CD14-positive monocyte (primary cell): ENCODE measurements at regions not wholly inside any gene's neighbourhood (a gene's known extent, or its start where the extent isn't known, plus 50 kb on each side); places are given as distances from the start of the nearest gene placed in this dataset.

Experiments
- DNase-seq, 3 donors: peaks; one replicate each; pipeline ENCODE4 v3.0.0-alpha.2; 2011 to 2022
- H2AFZ ChIP-seq: 2 replicates; pipeline ENCODE4 v1.6.0; 2012; ENCODE audit warnings: mild to moderate bottlenecking, low read depth, low read length, inconsistent platforms; ENCODE audit not compliant: insufficient read depth, poor library complexity, severe bottlenecking
- H3K27ac ChIP-seq, 2 donors: 1 replicate in 1 of 2; 2 replicates in 1 of 2; pipeline ENCODE4 v1.5.1; 2012 to 2013; ENCODE audit warnings: low read length in 2 of 2, control low read depth in 1 of 2, inconsistent platforms in 1 of 2, low read depth in 1 of 2, mild to moderate bottlenecking in 1 of 2
- H3K27me3 ChIP-seq, 2 donors: one replicate each; pipeline versions ENCODE4 v1.6.0 to v1.6.1; 2011 to 2013; ENCODE audit warnings: low read length in 2 of 2; ENCODE audit not compliant: control insufficient read depth in 2 of 2, insufficient read depth in 2 of 2
- H3K36me3 ChIP-seq, 2 donors: replicated peaks in 1 of 2; 1 replicate in 1 of 2; 2 replicates in 1 of 2; pipeline versions ENCODE4 v1.5.1 to v1.6.1; 2012 to 2013; ENCODE audit warnings: low read length in 2 of 2, control low read depth in 1 of 2, inconsistent platforms in 1 of 2, mild to moderate bottlenecking in 1 of 2; ENCODE audit not compliant: insufficient read depth in 2 of 2, control insufficient read depth in 1 of 2
- H3K4me1 ChIP-seq, 2 donors: 1 replicate in 1 of 2; 2 replicates in 1 of 2; pipeline versions ENCODE4 v1.5.1 to v1.6.1; 2012 to 2013; ENCODE audit warnings: low read length in 2 of 2, control low read depth in 1 of 2, inconsistent platforms in 1 of 2, mild to moderate bottlenecking in 1 of 2, moderate library complexity in 1 of 2; ENCODE audit not compliant: insufficient read depth in 2 of 2, control insufficient read depth in 1 of 2
- H3K4me2 ChIP-seq: replicated peaks from 2 replicates; pipeline ENCODE3; 2012; ENCODE audit warnings: low read length, moderate library complexity, mild to moderate bottlenecking; ENCODE audit not compliant: poor library complexity, severe bottlenecking; ENCODE audit errors: extremely low read depth
- H3K4me3 ChIP-seq, 3 experiments: fragments of 200-600 bp in 1 of 3; sonication (generic) in 1 of 3; replicated peaks in 1 of 3; 1 replicate in 2 of 3; 2 replicates in 1 of 3; pipeline ENCODE4 v1.5.1; 2011 to 2013; ENCODE audit warnings: low read length in 3 of 3, mild to moderate bottlenecking in 3 of 3, control low read depth in 2 of 3, low read depth in 2 of 3, inconsistent platforms in 1 of 3, moderate library complexity in 1 of 3
- H3K79me2 ChIP-seq: 2 replicates; pipeline ENCODE4 v1.6.0; 2012; ENCODE audit warnings: mild to moderate bottlenecking, control low read depth, inconsistent platforms, low read length, moderate library complexity; ENCODE audit not compliant: insufficient read depth
- H3K9ac ChIP-seq: 2 replicates; pipeline ENCODE4 v1.6.0; 2017; ENCODE audit warnings: low read length, mild to moderate bottlenecking; ENCODE audit not compliant: insufficient read depth, poor library complexity, severe bottlenecking
- H3K9me3 ChIP-seq, 2 donors: replicated peaks in 1 of 2; 1 replicate in 1 of 2; 2 replicates in 1 of 2; pipeline versions ENCODE4 v1.5.1 to v1.6.1; 2012 to 2013; ENCODE audit warnings: low read length in 2 of 2, control low read depth in 1 of 2; ENCODE audit not compliant: control insufficient read depth in 1 of 2, insufficient read depth in 1 of 2
- H4K20me1 ChIP-seq: 2 replicates; pipeline ENCODE4 v1.6.0; 2012; ENCODE audit warnings: mild to moderate bottlenecking, low read length, control low read depth, moderate library complexity; ENCODE audit not compliant: insufficient read depth
- H3K27ac Mint-ChIP-seq, 7 donors: one replicate each; pipeline ENCODE4 v1.8.0; 2020; ENCODE audit warnings: mild to moderate bottlenecking in 7 of 7, mixed read lengths in 7 of 7, moderate library complexity in 6 of 7, inconsistent platforms in 2 of 7
- H3K27me3 Mint-ChIP-seq, 3 donors: one replicate each; pipeline ENCODE4 v1.8.0; 2021 to 2022; ENCODE audit warnings: low read depth in 3 of 3, mild to moderate bottlenecking in 3 of 3, mixed read lengths in 3 of 3, moderate library complexity in 3 of 3, inconsistent platforms in 1 of 3
- H3K36me3 Mint-ChIP-seq, 2 donors: one replicate each; pipeline ENCODE4 v1.8.0; 2020; ENCODE audit warnings: mixed read lengths in 2 of 2, inconsistent platforms in 1 of 2, mild to moderate bottlenecking in 1 of 2
- H3K4me1 Mint-ChIP-seq: one replicate; pipeline ENCODE4 v1.8.0; 2020; ENCODE audit warnings: mild to moderate bottlenecking, mixed read lengths
- H3K4me3 Mint-ChIP-seq, 2 donors: one replicate each; pipeline ENCODE4 v1.8.0; 2020; ENCODE audit warnings: mild to moderate bottlenecking in 2 of 2, mixed read lengths in 2 of 2, moderate library complexity in 1 of 2
- H3K9me3 Mint-ChIP-seq, 7 donors: one replicate each; pipeline ENCODE4 v1.8.0; 2020 to 2022; ENCODE audit warnings: mixed read lengths in 7 of 7, mild to moderate bottlenecking in 6 of 7, moderate library complexity in 6 of 7, inconsistent platforms in 2 of 7
- CTCF ChIP-seq: fragments of 200-600 bp; IDR thresholded peaks from one replicate; pipeline ENCODE4 v1.8.0; 2022; ENCODE audit warnings: antibody characterized with exemption, mild to moderate bottlenecking
- WGBS: methylation state at CpG from one replicate; pipeline ENCODE4 v1.1.5; 2013; ENCODE audit warnings: missing lambda C conversion rate; ENCODE audit not compliant: insufficient coverage; 5-methylcytosine and 5-hydroxymethylcytosine counted together
- intact Hi-C, 2 donors: fragments of 100-400 bp; cut with micrococcal nuclease; formaldehyde crosslinking; loops; one replicate each; pipeline versions ENCODE4 v1.15.0 to v1.15.1; 2023

DNA sequence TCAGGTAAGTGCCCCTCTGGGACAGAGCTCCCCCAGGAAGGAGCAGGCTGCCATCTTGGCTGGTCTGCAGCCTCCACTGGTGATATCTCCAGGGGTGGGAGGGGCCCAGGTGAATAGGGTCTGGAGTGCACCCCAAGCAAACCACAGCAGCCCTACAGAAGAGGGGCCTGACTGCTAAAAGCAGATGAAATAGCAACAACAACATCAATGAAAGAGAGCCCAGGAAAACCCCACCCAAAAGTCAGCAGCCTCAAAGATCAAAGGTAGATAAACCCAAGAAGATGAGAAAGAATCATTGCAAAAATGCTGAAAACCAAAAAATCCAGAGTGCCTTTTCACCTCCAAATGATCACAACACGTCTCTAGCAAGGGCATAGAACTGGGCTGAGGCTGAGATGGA, 92.5 kb upstream of the PAGE3 start:
- no peak overlapping the region for H2AFZ ChIP-seq
- H3K36me3 ChIP-seq: no peaks in the 10 kb centered on the region
- H3K9ac ChIP-seq: no peak overlapping the region
- H3K79me2 ChIP-seq: no peaks in the 10 kb centered on the region
- H3K27me3 ChIP-seq: no peaks in the 10 kb centered on the region
- no peak overlapping the region for H3K27ac ChIP-seq
- no peaks in the 10 kb centered on the region for H3K4me1 ChIP-seq
- H3K9me3 Mint-ChIP-seq: peaks cover 0 to 10% (median 4%) of the 10 kb centered on the region in 7 donors
- no peak for DNase-seq
- H3K27ac Mint-ChIP-seq: no peak overlapping the region
- H3K36me3 Mint-ChIP-seq: no peaks in the 10 kb centered on the region
- intact Hi-C loops: no loop called here
- H3K4me3 ChIP-seq: no peak overlapping the region
- no peak overlapping the region for H3K4me3 Mint-ChIP-seq
- peaks cover 0 to 7% of the 10 kb centered on the region in 2 donors for H3K9me3 ChIP-seq
- H4K20me1 ChIP-seq: no peaks in the 10 kb centered on the region
- no CpG with 5 or more reads among the region's 1 CpG for WGBS
- no peaks in the 10 kb centered on the region for H3K4me1 Mint-ChIP-seq
- H3K4me2 ChIP-seq: no peak overlapping the region
- H3K27me3 Mint-ChIP-seq: no peaks in the 10 kb centered on the region
- TF ChIP-seq CTCF: no peak

GRCh38 chrX:55379396-55379795, 72.5 kb upstream of the MAGEH1 start:
- Histone ChIP-seq H3K4me3 (no peak overlapping the region), H3K79me2 (no peaks in the 10 kb centered on the region), H3K36me3 (no peaks in the 10 kb centered on the region), H3K9me3 (peaks cover 0 to 10% of the 10 kb centered on the region in 2 donors), H3K27ac (no peak overlapping the region), H3K4me1 (no peaks in the 10 kb centered on the region), H3K4me2 (no peak overlapping the region), H3K27me3 (no peaks in the 10 kb centered on the region), H4K20me1 (no peaks in the 10 kb centered on the region), H2AFZ (no peak overlapping the region), H3K9ac (no peak overlapping the region)
- Mint-ChIP-seq H3K4me1 (no peaks in the 10 kb centered on the region), H3K27me3 (peaks cover 0 to 2% (median 1%) of the 10 kb centered on the region in 3 donors), H3K9me3 (peaks cover 4 to 11% (median 5%) of the 10 kb centered on the region in 7 donors), H3K27ac (no peak overlapping the region), H3K4me3 (no peak overlapping the region), H3K36me3 (no peaks in the 10 kb centered on the region)
- no peak for DNase-seq
- 100% methylated on average over 1 of the region's 3 CpGs for WGBS
- intact Hi-C loops: no loop called here
- TF ChIP-seq CTCF: no peak
